RWPE2 (cell line): ENCODE measurements at regions not wholly inside any gene's neighbourhood (a gene's known extent, or its start where the extent isn't known, plus 50 kb on each side); places are given as distances from the start of the nearest gene placed in this dataset.

Experiments used
- ATAC-seq: fragments of 200-7000 bp; cut with Tn5 transposase; 3 replicates; pipeline ENCODE4 v1.9.1; 2021; ENCODE audit warnings: low read depth
- DNase-seq: peaks from one replicate; pipeline ENCODE4 v3.0.0-alpha.2; 2020; ENCODE audit warnings: low spot score
- H3K27ac ChIP-seq: fragments of 450-650 bp; 2 replicates; pipeline ENCODE4 v1.5.1; 2017; ENCODE audit warnings: mild to moderate bottlenecking; ENCODE audit not compliant: poor library complexity, severe bottlenecking
- H3K27me3 ChIP-seq: fragments of 250-450 bp; sonication (Bioruptor Pico); 2 replicates; pipeline ENCODE4 v1.5.1; 2021; ENCODE audit warnings: mild to moderate bottlenecking, moderate library complexity; ENCODE audit not compliant: insufficient read depth, poor library complexity, severe bottlenecking
- H3K36me3 ChIP-seq: fragments of 250-450 bp; sonication (Bioruptor Pico); 2 replicates; pipeline ENCODE4 v1.5.1; 2020; ENCODE audit warnings: low read depth, mild to moderate bottlenecking, moderate library complexity
- H3K4me1 ChIP-seq: fragments of 250-450 bp; sonication (Bioruptor Pico); 2 replicates; pipeline ENCODE4 v1.5.1; 2021; ENCODE audit warnings: mild to moderate bottlenecking, moderate library complexity; ENCODE audit not compliant: insufficient read depth, poor library complexity, severe bottlenecking
- H3K4me3 ChIP-seq: fragments of 250-450 bp; sonication (Bioruptor Pico); 2 replicates; pipeline ENCODE4 v1.5.1; 2021; ENCODE audit warnings: mild to moderate bottlenecking, moderate library complexity; ENCODE audit not compliant: severe bottlenecking
- H3K9me3 ChIP-seq: fragments of 250-450 bp; sonication (Bioruptor Pico); 2 replicates; pipeline ENCODE4 v1.5.1; 2021; ENCODE audit warnings: mild to moderate bottlenecking, moderate library complexity; ENCODE audit not compliant: severe bottlenecking
- CTCF ChIP-seq: fragments of 450-650 bp; IDR thresholded peaks from one replicate; pipeline ENCODE4 v1.5.1; 2017; ENCODE audit warnings: mild to moderate bottlenecking, moderate library complexity; ENCODE audit not compliant: poor library complexity, severe bottlenecking

GRCh38 chr4:130699004-130699403, 1603.1 kb downstream of the C4orf33 start:
- Histone ChIP-seq H3K9me3 (no peaks in the 10 kb centered on the region), H3K36me3 (no peaks in the 10 kb centered on the region), H3K27ac (no peak overlapping the region), H3K27me3 (no peaks in the 10 kb centered on the region), H3K4me3 (no peak overlapping the region), H3K4me1 (no peaks in the 10 kb centered on the region)
- DNase-seq (no peak), ATAC-seq (no peak)
- no peak for TF ChIP-seq CTCF

- no peaks in the 10 kb centered on the region for H3K4me1 ChIP-seq
- no peak overlapping the region for H3K4me3 ChIP-seq
- ATAC-seq (peak; percentile 88), DNase-seq (no peak)
- peak overlapping the region; percentile 49 for H3K27ac ChIP-seq
- no peak for TF ChIP-seq CTCF
- no peaks in the 10 kb centered on the region for H3K36me3 ChIP-seq
- H3K27me3 ChIP-seq, result no peaks in the 10 kb centered on the region
- H3K9me3 ChIP-seq, result no peaks in the 10 kb centered on the region
Observed at GRCh38 chr4:130703211-130703935, 1607.4 kb downstream of the C4orf33 start.

- H3K27ac ChIP-seq, result no peak overlapping the region
- H3K4me1 ChIP-seq, result no peaks in the 10 kb centered on the region
- ATAC-seq, result peak; percentile 53; the same call in 1 of the 3 replicates
- H3K4me3 ChIP-seq, result no peak overlapping the region
- DNase-seq, result no peak
- no peaks in the 10 kb centered on the region for H3K36me3 ChIP-seq
- peak; percentile 39 for TF ChIP-seq CTCF
- H3K27me3 ChIP-seq, result no peaks in the 10 kb centered on the region
- H3K9me3 ChIP-seq, result no peaks in the 10 kb centered on the region
Observed at GRCh38 chr4:130705023-130705422, 1609.1 kb downstream of the C4orf33 start.

GRCh38 chr4:130712038-130712437, 1616.1 kb downstream of the C4orf33 start:
- Histone ChIP-seq H3K36me3 (no peaks in the 10 kb centered on the region), H3K4me3 (no peak overlapping the region), H3K27ac (peak overlapping the region; percentile 61), H3K27me3 (no peaks in the 10 kb centered on the region), H3K4me1 (peaks cover 22% of the 10 kb centered on the region), H3K9me3 (no peaks in the 10 kb centered on the region)
- DNase-seq (no peak), ATAC-seq (peak; percentile 98)
- no peak for TF ChIP-seq CTCF

- ATAC-seq, result no peak
- peaks cover 22% of the 10 kb centered on the region for H3K4me1 ChIP-seq
- no peaks in the 10 kb centered on the region for H3K36me3 ChIP-seq
- H3K27me3 ChIP-seq, result no peaks in the 10 kb centered on the region
- no peak overlapping the region for H3K4me3 ChIP-seq
- no peak for TF ChIP-seq CTCF
- no peaks in the 10 kb centered on the region for H3K9me3 ChIP-seq
- DNase-seq, result no peak
- H3K27ac ChIP-seq, result no peak overlapping the region
Observed at GRCh38 chr4:130714006-130714405, 1618.1 kb downstream of the C4orf33 start.
